ENCODE measurements at regions not wholly inside any gene's neighbourhood (a gene's known extent, or its start where the extent isn't known, plus 50 kb on each side); places are given as distances from the start of the nearest gene placed in this dataset.

DNA sequence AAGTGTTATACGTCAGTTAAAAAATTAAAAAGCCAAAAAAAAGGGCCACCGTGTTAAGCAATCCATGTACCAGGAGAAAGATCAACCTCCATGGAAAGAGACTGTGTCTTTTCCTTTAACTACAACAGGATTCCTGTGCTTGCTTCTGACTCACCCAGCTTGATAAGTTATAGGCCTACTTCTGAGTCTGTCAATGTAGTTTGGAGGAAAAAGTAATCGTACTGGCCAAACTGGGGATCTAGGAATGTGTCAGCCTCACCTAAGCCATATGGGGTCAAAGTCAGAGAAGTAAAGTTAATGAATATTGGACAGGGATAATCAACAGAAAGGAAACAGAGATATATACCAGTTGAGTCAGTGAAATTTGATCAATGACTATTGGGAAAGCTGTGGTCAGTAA is 470.8 kb upstream of the SLIT2 start:
- Histone ChIP-seq H3K27ac (replicated peaks) (no peak overlapping the region), H3K4me3 (replicated peaks; ENCODE audit: insufficient read depth, low read length) (no peak overlapping the region), H3K27me3 (ENCODE audit: insufficient read depth, poor library complexity, severe bottlenecking) (no peaks in the 10 kb centered on the region)
- TF ChIP-seq SPI1 (IDR thresholded peaks at IDR 0.05; ENCODE audit: borderline replicate concordance, low read depth) (no peak), GABPA (IDR thresholded peaks at IDR 0.05; ENCODE audit: low read depth) (no peak), POLR2AphosphoS5 (IDR thresholded peaks at IDR 0.05; ENCODE audit: low read depth) (no peak)
- TF ChIP-seq, protein P1, sequence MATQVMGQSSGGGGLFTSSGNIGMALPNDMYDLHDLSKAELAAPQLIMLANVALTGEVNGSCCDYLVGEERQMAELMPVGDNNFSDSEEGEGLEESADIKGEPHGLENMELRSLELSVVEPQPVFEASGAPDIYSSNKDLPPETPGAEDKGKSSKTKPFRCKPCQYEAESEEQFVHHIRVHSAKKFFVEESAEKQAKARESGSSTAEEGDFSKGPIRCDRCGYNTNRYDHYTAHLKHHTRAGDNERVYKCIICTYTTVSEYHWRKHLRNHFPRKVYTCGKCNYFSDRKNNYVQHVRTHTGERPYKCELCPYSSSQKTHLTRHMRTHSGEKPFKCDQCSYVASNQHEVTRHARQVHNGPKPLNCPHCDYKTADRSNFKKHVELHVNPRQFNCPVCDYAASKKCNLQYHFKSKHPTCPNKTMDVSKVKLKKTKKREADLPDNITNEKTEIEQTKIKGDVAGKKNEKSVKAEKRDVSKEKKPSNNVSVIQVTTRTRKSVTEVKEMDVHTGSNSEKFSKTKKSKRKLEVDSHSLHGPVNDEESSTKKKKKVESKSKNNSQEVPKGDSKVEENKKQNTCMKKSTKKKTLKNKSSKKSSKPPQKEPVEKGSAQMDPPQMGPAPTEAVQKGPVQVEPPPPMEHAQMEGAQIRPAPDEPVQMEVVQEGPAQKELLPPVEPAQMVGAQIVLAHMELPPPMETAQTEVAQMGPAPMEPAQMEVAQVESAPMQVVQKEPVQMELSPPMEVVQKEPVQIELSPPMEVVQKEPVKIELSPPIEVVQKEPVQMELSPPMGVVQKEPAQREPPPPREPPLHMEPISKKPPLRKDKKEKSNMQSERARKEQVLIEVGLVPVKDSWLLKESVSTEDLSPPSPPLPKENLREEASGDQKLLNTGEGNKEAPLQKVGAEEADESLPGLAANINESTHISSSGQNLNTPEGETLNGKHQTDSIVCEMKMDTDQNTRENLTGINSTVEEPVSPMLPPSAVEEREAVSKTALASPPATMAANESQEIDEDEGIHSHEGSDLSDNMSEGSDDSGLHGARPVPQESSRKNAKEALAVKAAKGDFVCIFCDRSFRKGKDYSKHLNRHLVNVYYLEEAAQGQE (IDR thresholded peaks at IDR 0.05; ENCODE audit: insufficient replicate concordance, low read depth), result no peak
- TF ChIP-seq, protein P2, sequence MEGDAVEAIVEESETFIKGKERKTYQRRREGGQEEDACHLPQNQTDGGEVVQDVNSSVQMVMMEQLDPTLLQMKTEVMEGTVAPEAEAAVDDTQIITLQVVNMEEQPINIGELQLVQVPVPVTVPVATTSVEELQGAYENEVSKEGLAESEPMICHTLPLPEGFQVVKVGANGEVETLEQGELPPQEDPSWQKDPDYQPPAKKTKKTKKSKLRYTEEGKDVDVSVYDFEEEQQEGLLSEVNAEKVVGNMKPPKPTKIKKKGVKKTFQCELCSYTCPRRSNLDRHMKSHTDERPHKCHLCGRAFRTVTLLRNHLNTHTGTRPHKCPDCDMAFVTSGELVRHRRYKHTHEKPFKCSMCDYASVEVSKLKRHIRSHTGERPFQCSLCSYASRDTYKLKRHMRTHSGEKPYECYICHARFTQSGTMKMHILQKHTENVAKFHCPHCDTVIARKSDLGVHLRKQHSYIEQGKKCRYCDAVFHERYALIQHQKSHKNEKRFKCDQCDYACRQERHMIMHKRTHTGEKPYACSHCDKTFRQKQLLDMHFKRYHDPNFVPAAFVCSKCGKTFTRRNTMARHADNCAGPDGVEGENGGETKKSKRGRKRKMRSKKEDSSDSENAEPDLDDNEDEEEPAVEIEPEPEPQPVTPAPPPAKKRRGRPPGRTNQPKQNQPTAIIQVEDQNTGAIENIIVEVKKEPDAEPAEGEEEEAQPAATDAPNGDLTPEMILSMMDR (IDR thresholded peaks at IDR 0.05; ENCODE audit: insufficient read depth, low read length), result no peak
- DNase-seq (ENCODE audit: low read depth in 1 of 2, low spot score in 1 of 2), result no peak

DNA sequence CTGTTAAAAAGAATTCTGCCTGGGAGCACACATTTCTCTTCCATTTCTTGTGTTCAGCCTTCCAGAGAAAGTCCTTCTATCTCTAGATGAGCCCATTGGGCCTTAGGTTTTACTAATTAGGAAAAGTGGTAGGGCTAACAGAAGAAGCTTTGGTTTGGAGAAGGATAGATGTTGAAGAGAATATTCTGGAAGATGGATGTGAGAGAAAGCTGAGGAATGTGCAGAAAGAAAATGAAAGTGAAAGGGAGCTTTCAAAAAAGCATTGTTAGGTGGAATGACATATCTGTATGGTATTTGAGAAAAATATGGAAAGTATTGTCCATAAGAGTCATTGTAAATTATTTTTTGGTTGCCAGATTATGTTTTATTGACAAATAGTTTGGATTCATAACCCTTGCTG is 474.8 kb upstream of the SLIT2 start:
- no peak overlapping the region for H3K27ac ChIP-seq (replicated peaks)
- TF ChIP-seq GABPA (IDR thresholded peaks at IDR 0.05; ENCODE audit: low read depth) (no peak), POLR2AphosphoS5 (IDR thresholded peaks at IDR 0.05; ENCODE audit: low read depth) (no peak), SPI1 (IDR thresholded peaks at IDR 0.05; ENCODE audit: borderline replicate concordance, low read depth) (no peak)
- TF ChIP-seq, protein P1 (IDR thresholded peaks at IDR 0.05; ENCODE audit: insufficient replicate concordance, low read depth), result no peak
- TF ChIP-seq, protein P2 (IDR thresholded peaks at IDR 0.05; ENCODE audit: insufficient read depth, low read length), result no peak
- DNase-seq (ENCODE audit: low read depth in 1 of 2, low spot score in 1 of 2), result no peak
- no peaks in the 10 kb centered on the region for H3K27me3 ChIP-seq (ENCODE audit: insufficient read depth, poor library complexity, severe bottlenecking)
- no peak overlapping the region for H3K4me3 ChIP-seq (replicated peaks; ENCODE audit: insufficient read depth, low read length)

DNA sequence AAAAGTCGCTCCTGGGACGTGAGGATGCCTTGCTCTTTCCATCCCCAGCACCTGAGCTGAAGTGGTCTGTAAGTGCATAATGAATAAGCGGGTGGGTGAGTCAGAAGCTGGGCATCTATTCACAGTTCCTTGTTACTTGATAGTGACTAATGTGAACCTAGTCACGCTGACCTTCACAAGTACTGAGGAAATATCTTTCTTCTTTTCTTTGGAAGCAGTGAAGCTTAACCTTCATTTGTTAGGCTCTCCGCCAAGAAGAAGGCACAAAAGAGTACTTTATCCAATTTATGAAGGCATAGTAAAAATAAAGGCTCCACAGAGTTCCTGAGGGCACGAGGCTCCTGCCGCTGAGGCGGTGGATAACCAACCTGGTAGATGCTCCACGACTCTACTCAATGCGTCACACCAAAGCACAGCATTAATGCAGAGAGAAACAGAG is 475.7 kb upstream of the SLIT2 start:
- no peak overlapping the region for H3K4me3 ChIP-seq (replicated peaks; ENCODE audit: insufficient read depth, low read length)
- no peaks in the 10 kb centered on the region for H3K27me3 ChIP-seq (ENCODE audit: insufficient read depth, poor library complexity, severe bottlenecking)
- no peak overlapping the region for H3K27ac ChIP-seq (replicated peaks)
- no peak for DNase-seq (ENCODE audit: low read depth in 1 of 2, low spot score in 1 of 2)
- TF ChIP-seq, protein P2 (IDR thresholded peaks at IDR 0.05; ENCODE audit: insufficient read depth, low read length), result no peak
- TF ChIP-seq, protein P1 (IDR thresholded peaks at IDR 0.05; ENCODE audit: insufficient replicate concordance, low read depth), result no peak
- TF ChIP-seq POLR2AphosphoS5 (IDR thresholded peaks at IDR 0.05; ENCODE audit: low read depth) (no peak), SPI1 (IDR thresholded peaks at IDR 0.05; ENCODE audit: borderline replicate concordance, low read depth) (no peak), GABPA (IDR thresholded peaks at IDR 0.05; ENCODE audit: low read depth) (no peak)

Measured in HL-60 (cell line).